OCI-M1 (cell line): ENCODE measurements at regions not wholly inside any gene's neighbourhood (a gene's known extent, or its start where the extent isn't known, plus 50 kb on each side); places are given as distances from the start of the nearest gene placed in this dataset.

Experiments used
- DNase-seq: peaks from one replicate; lab custom pipeline; 2025; lab: John Stamatoyannopoulos, UW

DNA sequence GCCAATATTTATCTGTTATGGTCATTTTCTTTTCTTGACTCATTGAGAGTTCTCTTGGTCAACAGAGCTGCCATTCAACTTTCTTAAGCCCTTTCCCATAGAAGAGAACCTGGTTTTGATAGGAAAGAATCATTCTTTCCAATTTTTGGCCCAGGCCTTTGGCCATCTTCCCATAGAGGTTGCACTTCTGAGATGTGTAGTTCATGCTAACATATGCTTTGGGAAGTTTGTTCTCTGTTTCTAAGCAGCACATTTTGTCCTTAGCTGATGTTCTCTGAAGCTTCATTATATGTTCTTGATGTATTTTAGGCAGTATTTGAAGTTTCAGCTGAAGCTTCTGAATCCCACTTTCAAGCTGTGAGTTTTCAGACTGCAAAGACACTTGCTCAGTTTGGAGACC is 161.1 kb downstream of the VEGFC start:
- DNase-seq = no peak
